H1 (cell line): ENCODE measurements at regions not wholly inside any gene's neighbourhood (a gene's known extent, or its start where the extent isn't known, plus 50 kb on each side); places are given as distances from the start of the nearest gene placed in this dataset.

Experiments used
- SP1 ChIP-seq: IDR thresholded peaks from 2 replicates; pipeline ENCODE4 v1.6.1; 2011; ENCODE audit warnings: low read depth, low read length
- TF ChIP-seq, protein P1 (sequence below): fragments of 300-600 bp; sonication (generic); IDR thresholded peaks from 2 replicates; pipeline ENCODE4 v1.7.1; 2012; ENCODE audit warnings: low read length, moderate library complexity, mild to moderate bottlenecking, inconsistent platforms; ENCODE audit not compliant: insufficient replicate concordance

DNA sequence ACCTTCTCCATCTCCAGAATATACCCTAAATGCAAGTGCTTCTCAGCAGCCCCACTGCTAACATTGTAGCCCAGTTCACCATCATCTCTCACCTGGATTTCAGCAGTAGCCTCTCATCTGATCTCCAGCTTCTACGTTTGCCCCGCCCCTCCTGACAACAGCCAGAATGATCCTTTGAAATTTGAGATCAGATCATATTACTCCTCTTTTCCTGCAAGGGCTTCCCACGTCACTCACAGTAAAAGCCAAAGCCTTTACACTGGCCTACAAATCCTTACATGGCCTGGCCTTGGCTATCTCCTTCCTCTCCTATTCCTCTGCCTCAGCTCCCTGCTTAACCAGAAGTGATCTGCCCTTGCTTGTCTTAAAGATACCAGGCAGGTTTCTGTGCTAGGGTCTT is 94.3 kb upstream of the NBEA start (continued):
- TF ChIP-seq, protein P1, sequence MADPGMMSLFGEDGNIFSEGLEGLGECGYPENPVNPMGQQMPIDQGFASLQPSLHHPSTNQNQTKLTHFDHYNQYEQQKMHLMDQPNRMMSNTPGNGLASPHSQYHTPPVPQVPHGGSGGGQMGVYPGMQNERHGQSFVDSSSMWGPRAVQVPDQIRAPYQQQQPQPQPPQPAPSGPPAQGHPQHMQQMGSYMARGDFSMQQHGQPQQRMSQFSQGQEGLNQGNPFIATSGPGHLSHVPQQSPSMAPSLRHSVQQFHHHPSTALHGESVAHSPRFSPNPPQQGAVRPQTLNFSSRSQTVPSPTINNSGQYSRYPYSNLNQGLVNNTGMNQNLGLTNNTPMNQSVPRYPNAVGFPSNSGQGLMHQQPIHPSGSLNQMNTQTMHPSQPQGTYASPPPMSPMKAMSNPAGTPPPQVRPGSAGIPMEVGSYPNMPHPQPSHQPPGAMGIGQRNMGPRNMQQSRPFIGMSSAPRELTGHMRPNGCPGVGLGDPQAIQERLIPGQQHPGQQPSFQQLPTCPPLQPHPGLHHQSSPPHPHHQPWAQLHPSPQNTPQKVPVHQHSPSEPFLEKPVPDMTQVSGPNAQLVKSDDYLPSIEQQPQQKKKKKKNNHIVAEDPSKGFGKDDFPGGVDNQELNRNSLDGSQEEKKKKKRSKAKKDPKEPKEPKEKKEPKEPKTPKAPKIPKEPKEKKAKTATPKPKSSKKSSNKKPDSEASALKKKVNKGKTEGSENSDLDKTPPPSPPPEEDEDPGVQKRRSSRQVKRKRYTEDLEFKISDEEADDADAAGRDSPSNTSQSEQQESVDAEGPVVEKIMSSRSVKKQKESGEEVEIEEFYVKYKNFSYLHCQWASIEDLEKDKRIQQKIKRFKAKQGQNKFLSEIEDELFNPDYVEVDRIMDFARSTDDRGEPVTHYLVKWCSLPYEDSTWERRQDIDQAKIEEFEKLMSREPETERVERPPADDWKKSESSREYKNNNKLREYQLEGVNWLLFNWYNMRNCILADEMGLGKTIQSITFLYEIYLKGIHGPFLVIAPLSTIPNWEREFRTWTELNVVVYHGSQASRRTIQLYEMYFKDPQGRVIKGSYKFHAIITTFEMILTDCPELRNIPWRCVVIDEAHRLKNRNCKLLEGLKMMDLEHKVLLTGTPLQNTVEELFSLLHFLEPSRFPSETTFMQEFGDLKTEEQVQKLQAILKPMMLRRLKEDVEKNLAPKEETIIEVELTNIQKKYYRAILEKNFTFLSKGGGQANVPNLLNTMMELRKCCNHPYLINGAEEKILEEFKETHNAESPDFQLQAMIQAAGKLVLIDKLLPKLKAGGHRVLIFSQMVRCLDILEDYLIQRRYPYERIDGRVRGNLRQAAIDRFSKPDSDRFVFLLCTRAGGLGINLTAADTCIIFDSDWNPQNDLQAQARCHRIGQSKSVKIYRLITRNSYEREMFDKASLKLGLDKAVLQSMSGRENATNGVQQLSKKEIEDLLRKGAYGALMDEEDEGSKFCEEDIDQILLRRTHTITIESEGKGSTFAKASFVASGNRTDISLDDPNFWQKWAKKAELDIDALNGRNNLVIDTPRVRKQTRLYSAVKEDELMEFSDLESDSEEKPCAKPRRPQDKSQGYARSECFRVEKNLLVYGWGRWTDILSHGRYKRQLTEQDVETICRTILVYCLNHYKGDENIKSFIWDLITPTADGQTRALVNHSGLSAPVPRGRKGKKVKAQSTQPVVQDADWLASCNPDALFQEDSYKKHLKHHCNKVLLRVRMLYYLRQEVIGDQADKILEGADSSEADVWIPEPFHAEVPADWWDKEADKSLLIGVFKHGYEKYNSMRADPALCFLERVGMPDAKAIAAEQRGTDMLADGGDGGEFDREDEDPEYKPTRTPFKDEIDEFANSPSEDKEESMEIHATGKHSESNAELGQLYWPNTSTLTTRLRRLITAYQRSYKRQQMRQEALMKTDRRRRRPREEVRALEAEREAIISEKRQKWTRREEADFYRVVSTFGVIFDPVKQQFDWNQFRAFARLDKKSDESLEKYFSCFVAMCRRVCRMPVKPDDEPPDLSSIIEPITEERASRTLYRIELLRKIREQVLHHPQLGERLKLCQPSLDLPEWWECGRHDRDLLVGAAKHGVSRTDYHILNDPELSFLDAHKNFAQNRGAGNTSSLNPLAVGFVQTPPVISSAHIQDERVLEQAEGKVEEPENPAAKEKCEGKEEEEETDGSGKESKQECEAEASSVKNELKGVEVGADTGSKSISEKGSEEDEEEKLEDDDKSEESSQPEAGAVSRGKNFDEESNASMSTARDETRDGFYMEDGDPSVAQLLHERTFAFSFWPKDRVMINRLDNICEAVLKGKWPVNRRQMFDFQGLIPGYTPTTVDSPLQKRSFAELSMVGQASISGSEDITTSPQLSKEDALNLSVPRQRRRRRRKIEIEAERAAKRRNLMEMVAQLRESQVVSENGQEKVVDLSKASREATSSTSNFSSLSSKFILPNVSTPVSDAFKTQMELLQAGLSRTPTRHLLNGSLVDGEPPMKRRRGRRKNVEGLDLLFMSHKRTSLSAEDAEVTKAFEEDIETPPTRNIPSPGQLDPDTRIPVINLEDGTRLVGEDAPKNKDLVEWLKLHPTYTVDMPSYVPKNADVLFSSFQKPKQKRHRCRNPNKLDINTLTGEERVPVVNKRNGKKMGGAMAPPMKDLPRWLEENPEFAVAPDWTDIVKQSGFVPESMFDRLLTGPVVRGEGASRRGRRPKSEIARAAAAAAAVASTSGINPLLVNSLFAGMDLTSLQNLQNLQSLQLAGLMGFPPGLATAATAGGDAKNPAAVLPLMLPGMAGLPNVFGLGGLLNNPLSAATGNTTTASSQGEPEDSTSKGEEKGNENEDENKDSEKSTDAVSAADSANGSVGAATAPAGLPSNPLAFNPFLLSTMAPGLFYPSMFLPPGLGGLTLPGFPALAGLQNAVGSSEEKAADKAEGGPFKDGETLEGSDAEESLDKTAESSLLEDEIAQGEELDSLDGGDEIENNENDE, result no peak
- TF ChIP-seq SP1, result no peak
